ENCODE measurements at regions not wholly inside any gene's neighbourhood (a gene's known extent, or its start where the extent isn't known, plus 50 kb on each side); places are given as distances from the start of the nearest gene placed in this dataset.

DNA sequence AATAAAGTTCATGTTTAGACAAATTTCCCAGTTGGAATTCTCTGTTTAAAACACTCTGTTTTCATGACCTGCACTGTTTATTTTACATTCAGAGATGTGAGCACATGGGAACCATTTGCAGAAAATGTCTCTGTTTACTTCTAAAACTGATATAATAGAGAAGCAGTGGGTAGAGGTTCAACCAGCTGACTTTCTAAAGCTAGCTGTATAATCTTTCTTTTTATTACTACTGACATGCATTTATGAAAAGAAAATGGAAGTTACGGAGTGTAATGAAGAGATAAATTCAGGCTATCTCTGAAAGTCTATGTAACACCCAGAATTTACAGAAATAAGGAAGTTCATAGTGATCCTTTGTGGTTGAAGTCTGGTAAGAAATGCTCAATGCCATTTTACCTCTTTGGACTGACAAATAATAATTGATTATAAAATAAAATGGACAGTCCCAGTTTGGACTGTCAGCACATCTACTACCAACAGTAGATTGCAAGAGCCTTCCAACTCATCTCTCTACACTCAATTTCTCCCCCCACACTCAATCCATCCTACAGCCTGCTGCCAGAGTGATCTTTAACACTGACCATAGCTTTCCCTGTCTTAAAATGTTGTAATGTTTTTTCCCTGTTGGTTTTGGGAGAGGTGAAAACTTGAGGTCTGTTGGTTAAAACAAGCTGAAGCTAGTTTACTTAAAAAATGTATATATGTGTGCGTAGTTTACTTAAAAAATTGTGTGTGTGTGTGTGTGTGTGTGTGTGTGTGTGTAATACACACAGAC is 137.4 kb downstream of the AEBP2 start:
- Mint-ChIP-seq H3K4me1 (no peaks in the 10 kb centered on the region), H3K27me3 (no peaks in the 10 kb centered on the region), H3K4me3 (no peak overlapping the region), H3K9me3 (ENCODE audit: insufficient read depth) (peaks cover 3% of the 10 kb centered on the region), H3K27ac (no peak overlapping the region)
- no peaks in the 10 kb centered on the region for H3K36me3 ChIP-seq (replicated peaks in 1 of 2; ENCODE audit: control extremely low read depth in 1 of 2, control insufficient read depth in 1 of 2, extremely low read depth in 1 of 2, insufficient read depth in 2 of 2, low read length in 1 of 2)
- no peak overlapping the region for H3K27ac ChIP-seq (ENCODE audit: low read length in 2 of 2)
- ChIA-PET CTCF (no interaction called here), POLR2A (no interaction called here)
- TF ChIP-seq, protein P1, sequence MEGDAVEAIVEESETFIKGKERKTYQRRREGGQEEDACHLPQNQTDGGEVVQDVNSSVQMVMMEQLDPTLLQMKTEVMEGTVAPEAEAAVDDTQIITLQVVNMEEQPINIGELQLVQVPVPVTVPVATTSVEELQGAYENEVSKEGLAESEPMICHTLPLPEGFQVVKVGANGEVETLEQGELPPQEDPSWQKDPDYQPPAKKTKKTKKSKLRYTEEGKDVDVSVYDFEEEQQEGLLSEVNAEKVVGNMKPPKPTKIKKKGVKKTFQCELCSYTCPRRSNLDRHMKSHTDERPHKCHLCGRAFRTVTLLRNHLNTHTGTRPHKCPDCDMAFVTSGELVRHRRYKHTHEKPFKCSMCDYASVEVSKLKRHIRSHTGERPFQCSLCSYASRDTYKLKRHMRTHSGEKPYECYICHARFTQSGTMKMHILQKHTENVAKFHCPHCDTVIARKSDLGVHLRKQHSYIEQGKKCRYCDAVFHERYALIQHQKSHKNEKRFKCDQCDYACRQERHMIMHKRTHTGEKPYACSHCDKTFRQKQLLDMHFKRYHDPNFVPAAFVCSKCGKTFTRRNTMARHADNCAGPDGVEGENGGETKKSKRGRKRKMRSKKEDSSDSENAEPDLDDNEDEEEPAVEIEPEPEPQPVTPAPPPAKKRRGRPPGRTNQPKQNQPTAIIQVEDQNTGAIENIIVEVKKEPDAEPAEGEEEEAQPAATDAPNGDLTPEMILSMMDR (IDR thresholded peaks at IDR 0.05) = no peak
- TF ChIP-seq EZH2 (IDR thresholded peaks at IDR 0.05; ENCODE audit: borderline replicate concordance, insufficient read depth, low read depth, low read length, poor library complexity, severe bottlenecking) = no peak
- intact Hi-C loops (cut with micrococcal nuclease) = no loop called here
- no peak overlapping the region for H3K9ac ChIP-seq (ENCODE audit: low read length)
- H3K4me3 ChIP-seq (ENCODE audit: control extremely low read depth in 1 of 5, extremely low read depth in 1 of 5, insufficient read depth in 1 of 5, low read depth in 2 of 5, low read length in 4 of 5) = no peak overlapping the region
- no peak overlapping the region for H2AFZ ChIP-seq (ENCODE audit: insufficient read depth, low read depth, low read length, poor library complexity, severe bottlenecking)
- H4K20me1 ChIP-seq (ENCODE audit: control insufficient read depth, insufficient read depth, low read length, poor library complexity, severe bottlenecking) = no peaks in the 10 kb centered on the region
- DNase-seq = no peak
- peaks cover 1 to 7% (median 6%) of the 10 kb centered on the region in 3 donors for H3K9me3 ChIP-seq (ENCODE audit: control extremely low read depth in 1 of 3, control insufficient read depth in 2 of 3, insufficient read depth in 1 of 3, low read length in 2 of 3)
- no peak overlapping the region for H3K4me2 ChIP-seq (replicated peaks; ENCODE audit: low read depth, low read length, poor library complexity, severe bottlenecking)
- H3K4me1 ChIP-seq (ENCODE audit: control insufficient read depth in 2 of 2, insufficient read depth in 2 of 2, low read length in 2 of 2) = no peaks in the 10 kb centered on the region
- no peaks in the 10 kb centered on the region for H3K79me2 ChIP-seq (ENCODE audit: control insufficient read depth, insufficient read depth, low read length)
- no peaks in the 10 kb centered on the region for H3K27me3 ChIP-seq (replicated peaks in 1 of 4; ENCODE audit: control extremely low read depth in 1 of 4, control insufficient read depth in 3 of 4, insufficient read depth in 4 of 4, low read length in 3 of 4)
- ATAC-seq (ENCODE audit: low read depth) = no peak
- no CpG with 5 or more reads among the region's 2 CpGs for WGBS (ENCODE audit: insufficient coverage)

DNA sequence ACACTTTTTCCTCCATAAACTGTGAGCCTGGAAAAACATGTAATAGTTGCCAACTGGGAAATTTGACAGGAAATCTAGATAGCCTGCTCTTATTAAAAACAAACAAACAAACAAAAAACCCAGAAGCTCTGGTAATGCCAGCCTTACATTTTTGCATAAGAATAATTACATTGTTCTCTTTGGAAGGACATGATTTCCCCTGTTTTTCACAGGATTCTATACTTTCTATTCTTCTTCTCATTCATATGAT is 137.9 kb downstream of the AEBP2 start:
- Mint-ChIP-seq H3K27ac (no peak overlapping the region), H3K4me3 (no peak overlapping the region), H3K9me3 (ENCODE audit: insufficient read depth) (peaks cover 3% of the 10 kb centered on the region), H3K27me3 (no peaks in the 10 kb centered on the region), H3K4me1 (no peaks in the 10 kb centered on the region)
- Histone ChIP-seq H3K4me2 (replicated peaks; ENCODE audit: low read depth, low read length, poor library complexity, severe bottlenecking) (no peak overlapping the region), H3K79me2 (ENCODE audit: control insufficient read depth, insufficient read depth, low read length) (no peaks in the 10 kb centered on the region), H3K9ac (ENCODE audit: low read length) (no peak overlapping the region), H3K4me1 (ENCODE audit: control insufficient read depth in 2 of 2, insufficient read depth in 2 of 2, low read length in 2 of 2) (no peaks in the 10 kb centered on the region), H3K9me3 (ENCODE audit: control extremely low read depth in 1 of 3, control insufficient read depth in 2 of 3, insufficient read depth in 1 of 3, low read length in 2 of 3) (peaks cover 1 to 12% (median 9%) of the 10 kb centered on the region in 3 donors), H4K20me1 (ENCODE audit: control insufficient read depth, insufficient read depth, low read length, poor library complexity, severe bottlenecking) (no peaks in the 10 kb centered on the region), H3K36me3 (replicated peaks in 1 of 2; ENCODE audit: control extremely low read depth in 1 of 2, control insufficient read depth in 1 of 2, extremely low read depth in 1 of 2, insufficient read depth in 2 of 2, low read length in 1 of 2) (no peaks in the 10 kb centered on the region), H2AFZ (ENCODE audit: insufficient read depth, low read depth, low read length, poor library complexity, severe bottlenecking) (no peak overlapping the region), H3K27me3 (replicated peaks in 1 of 4; ENCODE audit: control extremely low read depth in 1 of 4, control insufficient read depth in 3 of 4, insufficient read depth in 4 of 4, low read length in 3 of 4) (no peaks in the 10 kb centered on the region), H3K4me3 (ENCODE audit: control extremely low read depth in 1 of 5, extremely low read depth in 1 of 5, insufficient read depth in 1 of 5, low read depth in 2 of 5, low read length in 4 of 5) (no peak overlapping the region), H3K27ac (ENCODE audit: low read length in 2 of 2) (no peak overlapping the region)
- POLR2A ChIA-PET = no interaction called here
- no peak for DNase-seq
- CTCF ChIA-PET = no interaction called here
- no peak for ATAC-seq (ENCODE audit: low read depth)
- intact Hi-C loops (cut with micrococcal nuclease) = no loop called here
- TF ChIP-seq, protein P1 (IDR thresholded peaks at IDR 0.05) = no peak
- no peak for TF ChIP-seq EZH2 (IDR thresholded peaks at IDR 0.05; ENCODE audit: borderline replicate concordance, insufficient read depth, low read depth, low read length, poor library complexity, severe bottlenecking)

Measured in B cell (primary cell).